ENCODE measurements at regions not wholly inside any gene's neighbourhood (a gene's known extent, or its start where the extent isn't known, plus 50 kb on each side); places are given as distances from the start of the nearest gene placed in this dataset.

GRCh38 chr6:78701407-78701806 is 165.9 kb upstream of the IRAK1BP1 start:
- Histone ChIP-seq H3K79me2 (ENCODE audit: insufficient read depth, low read length) (no peaks in the 10 kb centered on the region), H2AFZ (ENCODE audit: low read depth, low read length, severe bottlenecking) (no peak overlapping the region), H3K36me3 (ENCODE audit: low read length) (no peaks in the 10 kb centered on the region), H3K27me3 (ENCODE audit: low read length) (no peaks in the 10 kb centered on the region), H3K4me2 (ENCODE audit: low read depth, low read length, poor library complexity, severe bottlenecking) (no peak overlapping the region), H3K9ac (ENCODE audit: low read length) (no peak overlapping the region), H3F3A (ENCODE audit: insufficient read depth) (no peaks in the 10 kb centered on the region), H3K9me2 (replicated peaks; ENCODE audit: insufficient read depth, low read length) (no peaks in the 10 kb centered on the region), H4K20me1 (ENCODE audit: low read depth, low read length) (no peaks in the 10 kb centered on the region), H3K4me3 (ENCODE audit: insufficient read depth, low read length, poor library complexity, severe bottlenecking) (no peak overlapping the region), H3K27ac (ENCODE audit: low read depth, low read length) (no peak overlapping the region), H3K9me3 (ENCODE audit: insufficient read depth, low read length) (no peaks in the 10 kb centered on the region)
- no peak for TF ChIP-seq EZH2phosphoT487 (conservative IDR thresholded peaks at IDR 0.05; ENCODE audit: low read length)
- no peak for TF ChIP-seq CTCF (IDR thresholded peaks at IDR 0.05; ENCODE audit: insufficient read depth, low read length, poor library complexity, severe bottlenecking)

- H3K9me3 ChIP-seq (ENCODE audit: insufficient read depth, low read length), result no peaks in the 10 kb centered on the region
- no peak overlapping the region for H3K4me2 ChIP-seq (ENCODE audit: low read depth, low read length, poor library complexity, severe bottlenecking)
- H3K36me3 ChIP-seq (ENCODE audit: low read length), result no peaks in the 10 kb centered on the region
- H2AFZ ChIP-seq (ENCODE audit: low read depth, low read length, severe bottlenecking), result no peak overlapping the region
- H3K27me3 ChIP-seq (ENCODE audit: low read length), result no peaks in the 10 kb centered on the region
- no peaks in the 10 kb centered on the region for H4K20me1 ChIP-seq (ENCODE audit: low read depth, low read length)
- H3K27ac ChIP-seq (ENCODE audit: low read depth, low read length), result no peak overlapping the region
- H3F3A ChIP-seq (ENCODE audit: insufficient read depth), result no peaks in the 10 kb centered on the region
- no peak for TF ChIP-seq CTCF (IDR thresholded peaks at IDR 0.05; ENCODE audit: insufficient read depth, low read length, poor library complexity, severe bottlenecking)
- no peak for TF ChIP-seq EZH2phosphoT487 (conservative IDR thresholded peaks at IDR 0.05; ENCODE audit: low read length)
- H3K9me2 ChIP-seq (replicated peaks; ENCODE audit: insufficient read depth, low read length), result no peaks in the 10 kb centered on the region
- H3K9ac ChIP-seq (ENCODE audit: low read length), result no peak overlapping the region
- no peak overlapping the region for H3K4me3 ChIP-seq (ENCODE audit: insufficient read depth, low read length, poor library complexity, severe bottlenecking)
- no peaks in the 10 kb centered on the region for H3K79me2 ChIP-seq (ENCODE audit: insufficient read depth, low read length)
Observed at GRCh38 chr6:78709021-78709420, 158.3 kb upstream of the IRAK1BP1 start.

GRCh38 chr6:78713564-78713963 is 153.8 kb upstream of the IRAK1BP1 start:
- no peaks in the 10 kb centered on the region for H3K79me2 ChIP-seq (ENCODE audit: insufficient read depth, low read length)
- H2AFZ ChIP-seq (ENCODE audit: low read depth, low read length, severe bottlenecking), result no peak overlapping the region
- H4K20me1 ChIP-seq (ENCODE audit: low read depth, low read length), result no peaks in the 10 kb centered on the region
- no peak overlapping the region for H3K4me2 ChIP-seq (ENCODE audit: low read depth, low read length, poor library complexity, severe bottlenecking)
- H3K9ac ChIP-seq (ENCODE audit: low read length), result no peak overlapping the region
- TF ChIP-seq CTCF (IDR thresholded peaks at IDR 0.05; ENCODE audit: insufficient read depth, low read length, poor library complexity, severe bottlenecking) (no peak), EZH2phosphoT487 (conservative IDR thresholded peaks at IDR 0.05; ENCODE audit: low read length) (no peak)
- H3K27ac ChIP-seq (ENCODE audit: low read depth, low read length), result no peak overlapping the region
- H3K4me3 ChIP-seq (ENCODE audit: insufficient read depth, low read length, poor library complexity, severe bottlenecking), result no peak overlapping the region
- H3K9me2 ChIP-seq (replicated peaks; ENCODE audit: insufficient read depth, low read length), result no peaks in the 10 kb centered on the region
- H3F3A ChIP-seq (ENCODE audit: insufficient read depth), result no peaks in the 10 kb centered on the region
- no peaks in the 10 kb centered on the region for H3K27me3 ChIP-seq (ENCODE audit: low read length)
- no peaks in the 10 kb centered on the region for H3K9me3 ChIP-seq (ENCODE audit: insufficient read depth, low read length)
- no peaks in the 10 kb centered on the region for H3K36me3 ChIP-seq (ENCODE audit: low read length)

All from SU-DHL-6 (cell line).